ENCODE measurements at regions not wholly inside any gene's neighbourhood (a gene's known extent, or its start where the extent isn't known, plus 50 kb on each side); places are given as distances from the start of the nearest gene placed in this dataset.

- H3K27me3 ChIP-seq (ENCODE audit: control insufficient read depth, insufficient read depth, low read length) = no peaks in the 10 kb centered on the region
- ATAC-seq = no peak
- no peaks in the 10 kb centered on the region for H3K36me3 ChIP-seq (ENCODE audit: control insufficient read depth, insufficient read depth, low read length)
- H3K9me3 ChIP-seq (ENCODE audit: control insufficient read depth, insufficient read depth, low read depth, low read length) = no peaks in the 10 kb centered on the region
- no peaks in the 10 kb centered on the region for H3K4me1 ChIP-seq (ENCODE audit: control insufficient read depth, insufficient read depth, low read length)
- TF ChIP-seq, protein P1, sequence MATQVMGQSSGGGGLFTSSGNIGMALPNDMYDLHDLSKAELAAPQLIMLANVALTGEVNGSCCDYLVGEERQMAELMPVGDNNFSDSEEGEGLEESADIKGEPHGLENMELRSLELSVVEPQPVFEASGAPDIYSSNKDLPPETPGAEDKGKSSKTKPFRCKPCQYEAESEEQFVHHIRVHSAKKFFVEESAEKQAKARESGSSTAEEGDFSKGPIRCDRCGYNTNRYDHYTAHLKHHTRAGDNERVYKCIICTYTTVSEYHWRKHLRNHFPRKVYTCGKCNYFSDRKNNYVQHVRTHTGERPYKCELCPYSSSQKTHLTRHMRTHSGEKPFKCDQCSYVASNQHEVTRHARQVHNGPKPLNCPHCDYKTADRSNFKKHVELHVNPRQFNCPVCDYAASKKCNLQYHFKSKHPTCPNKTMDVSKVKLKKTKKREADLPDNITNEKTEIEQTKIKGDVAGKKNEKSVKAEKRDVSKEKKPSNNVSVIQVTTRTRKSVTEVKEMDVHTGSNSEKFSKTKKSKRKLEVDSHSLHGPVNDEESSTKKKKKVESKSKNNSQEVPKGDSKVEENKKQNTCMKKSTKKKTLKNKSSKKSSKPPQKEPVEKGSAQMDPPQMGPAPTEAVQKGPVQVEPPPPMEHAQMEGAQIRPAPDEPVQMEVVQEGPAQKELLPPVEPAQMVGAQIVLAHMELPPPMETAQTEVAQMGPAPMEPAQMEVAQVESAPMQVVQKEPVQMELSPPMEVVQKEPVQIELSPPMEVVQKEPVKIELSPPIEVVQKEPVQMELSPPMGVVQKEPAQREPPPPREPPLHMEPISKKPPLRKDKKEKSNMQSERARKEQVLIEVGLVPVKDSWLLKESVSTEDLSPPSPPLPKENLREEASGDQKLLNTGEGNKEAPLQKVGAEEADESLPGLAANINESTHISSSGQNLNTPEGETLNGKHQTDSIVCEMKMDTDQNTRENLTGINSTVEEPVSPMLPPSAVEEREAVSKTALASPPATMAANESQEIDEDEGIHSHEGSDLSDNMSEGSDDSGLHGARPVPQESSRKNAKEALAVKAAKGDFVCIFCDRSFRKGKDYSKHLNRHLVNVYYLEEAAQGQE (IDR thresholded peaks at IDR 0.05; ENCODE audit: insufficient read depth in 1 of 2, low read depth in 2 of 2, low read length in 1 of 2) = no peak
- no peak for TF ChIP-seq POLR2AphosphoS5 (IDR thresholded peaks at IDR 0.05; ENCODE audit: low read depth, low read length)
- TF ChIP-seq TCF7L2 (IDR thresholded peaks at IDR 0.05; ENCODE audit: low read depth, low read length) = no peak
- no peak for TF ChIP-seq SIN3A (IDR thresholded peaks at IDR 0.05; ENCODE audit: borderline replicate concordance, insufficient read depth, low read depth, low read length)
- TF ChIP-seq, protein P2, sequence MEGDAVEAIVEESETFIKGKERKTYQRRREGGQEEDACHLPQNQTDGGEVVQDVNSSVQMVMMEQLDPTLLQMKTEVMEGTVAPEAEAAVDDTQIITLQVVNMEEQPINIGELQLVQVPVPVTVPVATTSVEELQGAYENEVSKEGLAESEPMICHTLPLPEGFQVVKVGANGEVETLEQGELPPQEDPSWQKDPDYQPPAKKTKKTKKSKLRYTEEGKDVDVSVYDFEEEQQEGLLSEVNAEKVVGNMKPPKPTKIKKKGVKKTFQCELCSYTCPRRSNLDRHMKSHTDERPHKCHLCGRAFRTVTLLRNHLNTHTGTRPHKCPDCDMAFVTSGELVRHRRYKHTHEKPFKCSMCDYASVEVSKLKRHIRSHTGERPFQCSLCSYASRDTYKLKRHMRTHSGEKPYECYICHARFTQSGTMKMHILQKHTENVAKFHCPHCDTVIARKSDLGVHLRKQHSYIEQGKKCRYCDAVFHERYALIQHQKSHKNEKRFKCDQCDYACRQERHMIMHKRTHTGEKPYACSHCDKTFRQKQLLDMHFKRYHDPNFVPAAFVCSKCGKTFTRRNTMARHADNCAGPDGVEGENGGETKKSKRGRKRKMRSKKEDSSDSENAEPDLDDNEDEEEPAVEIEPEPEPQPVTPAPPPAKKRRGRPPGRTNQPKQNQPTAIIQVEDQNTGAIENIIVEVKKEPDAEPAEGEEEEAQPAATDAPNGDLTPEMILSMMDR (IDR thresholded peaks at IDR 0.05) = no peak
- DNase-seq (ENCODE audit: low read depth, low spot score) = no peak
- no peak overlapping the region for H3K4me3 ChIP-seq (ENCODE audit: low read depth in 2 of 2, low read length in 2 of 2)
- no peak overlapping the region for H3K27ac ChIP-seq (ENCODE audit: low read length)
- intact Hi-C loops (cut with micrococcal nuclease; ENCODE audit: unreplicated experiment) = no loop called here
- ChIA-PET CTCF (no interaction called here), POLR2A (no interaction called here)
- in situ Hi-C loops (cut with HindIII; ENCODE audit: low pct_unique_long_range_greater_than_20kb, low sequenced_read_pairs) = no loop called here
- BruUV-seq (replicated peaks) = no TSS peak
These were observed 106.7 kb upstream of the ROBO2 start for GRCh38 chr3:76933245-76933644.

DNA sequence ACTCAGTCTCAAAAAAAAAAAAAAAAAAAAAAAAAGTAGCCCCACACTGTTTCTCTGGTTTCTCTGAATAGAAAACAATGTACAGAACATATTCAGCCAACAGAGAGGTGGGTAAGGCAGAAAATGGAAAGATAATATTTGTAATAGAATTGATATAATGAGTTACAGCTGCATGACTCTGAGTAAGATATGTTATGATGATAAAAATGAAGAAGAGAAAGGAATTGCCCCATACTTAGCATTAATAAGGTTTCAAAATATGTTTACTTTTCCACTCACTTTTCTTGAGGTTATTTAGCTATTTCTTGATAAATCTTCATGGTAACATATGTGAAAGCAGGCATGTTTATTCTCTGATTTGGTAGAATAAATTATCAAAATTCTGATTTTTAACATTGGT is 100.9 kb upstream of the ROBO2 start:
- no peak for ATAC-seq
- Histone ChIP-seq H3K9me3 (ENCODE audit: control insufficient read depth, insufficient read depth, low read depth, low read length) (no peaks in the 10 kb centered on the region), H3K27ac (ENCODE audit: low read length) (no peak overlapping the region), H3K4me1 (ENCODE audit: control insufficient read depth, insufficient read depth, low read length) (no peaks in the 10 kb centered on the region), H3K27me3 (ENCODE audit: control insufficient read depth, insufficient read depth, low read length) (no peaks in the 10 kb centered on the region), H3K36me3 (ENCODE audit: control insufficient read depth, insufficient read depth, low read length) (no peaks in the 10 kb centered on the region), H3K4me3 (ENCODE audit: low read depth in 2 of 2, low read length in 2 of 2) (no peak overlapping the region)
- in situ Hi-C loops (cut with HindIII; ENCODE audit: low pct_unique_long_range_greater_than_20kb, low sequenced_read_pairs) (no loop called here), intact Hi-C loops (cut with micrococcal nuclease; ENCODE audit: unreplicated experiment) (no loop called here)
- ChIA-PET CTCF (no interaction called here), POLR2A (no interaction called here)
- TF ChIP-seq, protein P2 (IDR thresholded peaks at IDR 0.05) = no peak
- TF ChIP-seq TCF7L2 (IDR thresholded peaks at IDR 0.05; ENCODE audit: low read depth, low read length) (no peak), SIN3A (IDR thresholded peaks at IDR 0.05; ENCODE audit: borderline replicate concordance, insufficient read depth, low read depth, low read length) (no peak), POLR2AphosphoS5 (IDR thresholded peaks at IDR 0.05; ENCODE audit: low read depth, low read length) (no peak)
- TF ChIP-seq, protein P1 (IDR thresholded peaks at IDR 0.05; ENCODE audit: insufficient read depth in 1 of 2, low read depth in 2 of 2, low read length in 1 of 2) = no peak
- DNase-seq (ENCODE audit: low read depth, low spot score) = no peak
- BruUV-seq (replicated peaks) = no TSS peak

Data from Panc1 (cell line).